ENCODE measurements at regions not wholly inside any gene's neighbourhood (a gene's known extent, or its start where the extent isn't known, plus 50 kb on each side); places are given as distances from the start of the nearest gene placed in this dataset.

GRCh38 chr13:59270327-59270726 lies 893.4 kb downstream of the DIAPH3 start:
- Histone ChIP-seq H3K79me2 (ENCODE audit: low read length) (no peaks in the 10 kb centered on the region), H3K4me1 (ENCODE audit: low read length) (no peaks in the 10 kb centered on the region), H3K4me2 (ENCODE audit: low read depth, low read length) (no peak overlapping the region), H3K27ac (ENCODE audit: low read length) (no peak overlapping the region), H3K9ac (ENCODE audit: low read length) (no peak overlapping the region), H3K9me3 (replicated peaks; ENCODE audit: insufficient read depth, low read length) (no peaks in the 10 kb centered on the region), H3F3A (ENCODE audit: insufficient read depth, low read length) (no peaks in the 10 kb centered on the region), H3K27me3 (replicated peaks; ENCODE audit: insufficient read depth, low read length) (no peaks in the 10 kb centered on the region), H3K4me3 (ENCODE audit: low read length) (no peak overlapping the region), H3K36me3 (replicated peaks; ENCODE audit: insufficient read depth, low read length) (no peaks in the 10 kb centered on the region), H4K20me1 (ENCODE audit: insufficient read depth, low read length) (no peaks in the 10 kb centered on the region), H3K9me2 (replicated peaks; ENCODE audit: insufficient read depth, low read length) (no peaks in the 10 kb centered on the region), H2AFZ (ENCODE audit: low read length) (no peak overlapping the region)
- no peak for DNase-seq
- TF ChIP-seq EZH2phosphoT487 (IDR thresholded peaks at IDR 0.05; ENCODE audit: low read length) (no peak), EZH2 (optimal IDR thresholded peaks at IDR 0.05; ENCODE audit: low read depth, low read length) (no peak), CTCF (IDR thresholded peaks at IDR 0.05; ENCODE audit: low read length) (no peak)

GRCh38 chr13:59274958-59275727 lies 888.6 kb downstream of the DIAPH3 start:
- Histone ChIP-seq H3K4me2 (ENCODE audit: low read depth, low read length) (no peak overlapping the region), H3K27me3 (replicated peaks; ENCODE audit: insufficient read depth, low read length) (no peaks in the 10 kb centered on the region), H3K9ac (ENCODE audit: low read length) (no peak overlapping the region), H3K36me3 (replicated peaks; ENCODE audit: insufficient read depth, low read length) (no peaks in the 10 kb centered on the region), H3K4me3 (ENCODE audit: low read length) (no peak overlapping the region), H2AFZ (ENCODE audit: low read length) (no peak overlapping the region), H3K9me3 (replicated peaks; ENCODE audit: insufficient read depth, low read length) (no peaks in the 10 kb centered on the region), H4K20me1 (ENCODE audit: insufficient read depth, low read length) (no peaks in the 10 kb centered on the region), H3K27ac (ENCODE audit: low read length) (no peak overlapping the region), H3F3A (ENCODE audit: insufficient read depth, low read length) (no peaks in the 10 kb centered on the region), H3K9me2 (replicated peaks; ENCODE audit: insufficient read depth, low read length) (no peaks in the 10 kb centered on the region), H3K79me2 (ENCODE audit: low read length) (no peaks in the 10 kb centered on the region), H3K4me1 (ENCODE audit: low read length) (no peaks in the 10 kb centered on the region)
- no peak for TF ChIP-seq CTCF (IDR thresholded peaks at IDR 0.05; ENCODE audit: low read length)
- no peak for TF ChIP-seq EZH2 (optimal IDR thresholded peaks at IDR 0.05; ENCODE audit: low read depth, low read length)
- no peak for TF ChIP-seq EZH2phosphoT487 (IDR thresholded peaks at IDR 0.05; ENCODE audit: low read length)
- no peak for DNase-seq

DNA sequence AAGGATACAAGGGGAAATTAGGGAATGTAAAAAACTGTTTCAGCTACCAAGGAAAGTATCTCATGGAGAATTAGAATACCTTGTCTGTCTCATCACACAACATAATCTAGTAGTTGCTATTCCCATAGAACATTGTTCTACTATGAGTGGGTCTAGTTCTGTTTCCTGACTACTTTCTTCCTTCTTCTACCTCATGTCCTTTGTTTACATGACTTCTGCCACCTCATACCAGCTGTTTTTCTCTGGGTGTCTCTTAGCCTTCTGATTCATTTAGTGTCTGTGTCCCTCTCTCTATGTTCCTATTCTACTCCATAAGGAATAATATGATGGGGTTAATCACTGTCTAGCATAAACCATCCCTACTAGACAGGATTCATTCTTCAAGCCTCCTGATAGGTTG lies 887.3 kb downstream of the DIAPH3 start:
- Histone ChIP-seq H3K4me2 (ENCODE audit: low read depth, low read length) (no peak overlapping the region), H3K27ac (ENCODE audit: low read length) (no peak overlapping the region), H4K20me1 (ENCODE audit: insufficient read depth, low read length) (no peaks in the 10 kb centered on the region), H3K36me3 (replicated peaks; ENCODE audit: insufficient read depth, low read length) (no peaks in the 10 kb centered on the region), H2AFZ (ENCODE audit: low read length) (no peak overlapping the region), H3K4me1 (ENCODE audit: low read length) (no peaks in the 10 kb centered on the region), H3F3A (ENCODE audit: insufficient read depth, low read length) (no peaks in the 10 kb centered on the region), H3K9ac (ENCODE audit: low read length) (no peak overlapping the region), H3K9me3 (replicated peaks; ENCODE audit: insufficient read depth, low read length) (no peaks in the 10 kb centered on the region), H3K79me2 (ENCODE audit: low read length) (no peaks in the 10 kb centered on the region), H3K9me2 (replicated peaks; ENCODE audit: insufficient read depth, low read length) (no peaks in the 10 kb centered on the region), H3K4me3 (ENCODE audit: low read length) (no peak overlapping the region), H3K27me3 (replicated peaks; ENCODE audit: insufficient read depth, low read length) (no peaks in the 10 kb centered on the region)
- DNase-seq: no peak
- TF ChIP-seq EZH2 (optimal IDR thresholded peaks at IDR 0.05; ENCODE audit: low read depth, low read length) (no peak), CTCF (IDR thresholded peaks at IDR 0.05; ENCODE audit: low read length) (no peak), EZH2phosphoT487 (IDR thresholded peaks at IDR 0.05; ENCODE audit: low read length) (no peak)
